WTC11 (cell line): ENCODE measurements at regions not wholly inside any gene's neighbourhood (a gene's known extent, or its start where the extent isn't known, plus 50 kb on each side); places are given as distances from the start of the nearest gene placed in this dataset.

ENCODE experiments used
- ATAC-seq: fragments of 200-7000 bp; cut with Tn5 transposase; 2 replicates; pipeline ENCODE4 v1.10.0; 2021; ENCODE audit warnings: mild to moderate bottlenecking, moderate library complexity
- CTCF ChIA-PET: fragments of 300-600 bp; sonication (Branson Sonifier 250); formaldehyde crosslinking; loops from one replicate; lab custom pipeline; 2021; ENCODE audit warnings: antibody characterized with exemption; lab: Charles Lee
- POLR2A ChIA-PET: fragments of 350-600 bp; sonication (Branson Sonifier 250); formaldehyde crosslinking; loops from one replicate; lab custom pipeline; 2021; ENCODE audit warnings: antibody characterized with exemption; lab: Charles Lee
- DNase-seq: peaks from one replicate; pipeline ENCODE4 v3.0.0; 2021; ENCODE audit warnings: low spot score
- H3K27ac Mint-ChIP-seq: 2 replicates; pipeline ENCODE4 v1.8.0; 2021; ENCODE audit warnings: mixed read lengths
- H3K27me3 Mint-ChIP-seq: 2 replicates; pipeline ENCODE4 v1.8.0; 2021; ENCODE audit warnings: low read depth, mild to moderate bottlenecking, moderate library complexity, mixed read lengths
- H3K36me3 Mint-ChIP-seq: 2 replicates; pipeline ENCODE4 v1.8.0; 2021; ENCODE audit warnings: mixed read lengths
- H3K4me1 Mint-ChIP-seq: 2 replicates; pipeline ENCODE4 v1.8.0; 2022; ENCODE audit warnings: mixed read lengths
- H3K4me3 Mint-ChIP-seq: 2 replicates; pipeline ENCODE4 v1.8.0; 2021; ENCODE audit warnings: mild to moderate bottlenecking, moderate library complexity, mixed read lengths
- H3K9me3 Mint-ChIP-seq: 2 replicates; pipeline ENCODE4 v1.8.0; 2021; ENCODE audit warnings: mixed read lengths
- ATF6 ChIP-seq: sonication (generic); formaldehyde crosslinking; IDR thresholded peaks from 2 replicates; pipeline ENCODE4 v1.8.1; 2023; ENCODE audit warnings: mild to moderate bottlenecking, missing genetic modification reagents
- ESRRA ChIP-seq: sonication (generic); formaldehyde crosslinking; IDR thresholded peaks from 2 replicates; pipeline ENCODE4 v1.8.1; 2022; ENCODE audit warnings: mild to moderate bottlenecking, missing genetic modification reagents, borderline replicate concordance
- IRF1 ChIP-seq: sonication (generic); formaldehyde crosslinking; IDR thresholded peaks from 2 replicates; pipeline ENCODE4 v1.8.0; 2023; ENCODE audit warnings: missing genetic modification reagents
- JAZF1 ChIP-seq: fragments of 250-450 bp; sonication (Bioruptor Pico); IDR thresholded peaks from 2 replicates; pipeline ENCODE4 v1.9.0; 2021; ENCODE audit warnings: moderate library complexity, mild to moderate bottlenecking, inconsistent platforms
- JUN ChIP-seq: sonication (generic); formaldehyde crosslinking; IDR thresholded peaks from 2 replicates; pipeline ENCODE4 v1.8.0; 2023; ENCODE audit warnings: mild to moderate bottlenecking, missing genetic modification reagents
- MYBL2 ChIP-seq: sonication (generic); formaldehyde crosslinking; IDR thresholded peaks from 2 replicates; pipeline ENCODE4 v1.8.1; 2023; ENCODE audit warnings: mild to moderate bottlenecking, moderate library complexity, missing genetic modification reagents
- SMAD4 ChIP-seq: sonication (generic); formaldehyde crosslinking; IDR thresholded peaks from 2 replicates; pipeline ENCODE4 v1.8.0; 2022; ENCODE audit warnings: mild to moderate bottlenecking, missing genetic modification reagents
- SOX15 ChIP-seq: fragments of 250-450 bp; sonication (Bioruptor Pico); IDR thresholded peaks from 2 replicates; pipeline ENCODE4 v1.9.0; 2021; ENCODE audit warnings: mild to moderate bottlenecking
- STAT6 ChIP-seq: sonication (generic); formaldehyde crosslinking; conservative IDR thresholded peaks from 2 replicates; pipeline ENCODE4 v1.8.1; 2023; ENCODE audit warnings: mild to moderate bottlenecking, low read depth, missing genetic modification reagents, moderate library complexity
- TEAD4 ChIP-seq: sonication (generic); formaldehyde crosslinking; IDR thresholded peaks from 2 replicates; pipeline ENCODE4 v1.8.0; 2022; ENCODE audit warnings: mild to moderate bottlenecking, missing genetic modification reagents
- ZNF219 ChIP-seq: sonication (generic); formaldehyde crosslinking; IDR thresholded peaks from 2 replicates; pipeline ENCODE4 v1.8.0; 2023; ENCODE audit warnings: missing genetic modification reagents, mild to moderate bottlenecking, borderline replicate concordance
- ZNF263 ChIP-seq: sonication (generic); formaldehyde crosslinking; IDR thresholded peaks from 2 replicates; pipeline ENCODE4 v1.8.1; 2022; ENCODE audit warnings: low read depth, mild to moderate bottlenecking, moderate library complexity, missing genetic modification reagents
- ZNF281 ChIP-seq: sonication (generic); formaldehyde crosslinking; IDR thresholded peaks from 2 replicates; pipeline ENCODE4 v1.8.0; 2023; ENCODE audit warnings: mild to moderate bottlenecking, missing genetic modification reagents
- ZNF416 ChIP-seq: fragments of 250-450 bp; sonication (Bioruptor Pico); IDR thresholded peaks from 2 replicates; pipeline ENCODE4 v1.9.0; 2021; ENCODE audit warnings: mild to moderate bottlenecking, inconsistent platforms
- TF ChIP-seq, protein P1 (sequence below): sonication (generic); formaldehyde crosslinking; IDR thresholded peaks from 2 replicates; pipeline ENCODE4 v1.8.0; 2022; ENCODE audit warnings: missing genetic modification reagents

DNA sequence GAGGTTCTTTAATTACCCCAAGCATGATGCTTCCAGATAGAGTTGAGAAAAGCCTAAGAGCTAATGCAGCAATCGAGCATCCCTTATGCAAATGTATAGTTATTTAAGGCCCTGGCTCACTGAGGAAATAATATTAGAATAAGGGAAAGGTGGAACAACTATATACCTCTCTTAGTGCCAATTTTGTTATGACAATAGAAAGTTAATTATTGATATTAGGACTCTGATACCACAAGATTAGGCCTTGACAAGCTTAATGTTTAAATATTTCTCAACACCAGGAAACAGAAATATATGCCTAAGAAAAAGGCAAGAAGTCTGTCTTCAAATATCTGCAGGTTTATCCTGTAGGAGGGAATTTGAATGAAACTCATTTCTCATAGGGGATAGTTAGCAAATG is 371.0 kb downstream of the PRELID2 start:
- H3K4me1 Mint-ChIP-seq = no peaks in the 10 kb centered on the region

More for the DNA sequence above, 371.0 kb downstream of the PRELID2 start:
- Mint-ChIP-seq H3K4me3 (no peak overlapping the region), H3K27ac (no peak overlapping the region), H3K9me3 (no peaks in the 10 kb centered on the region), H3K36me3 (no peaks in the 10 kb centered on the region), H3K27me3 (no peaks in the 10 kb centered on the region)
- TF ChIP-seq JUN (CRISPR knock-in tag) = no peak
- no peak for TF ChIP-seq ATF6 (CRISPR knock-in tag)
- no peak for TF ChIP-seq TEAD4 (CRISPR knock-in tag)
- no peak for TF ChIP-seq IRF1 (CRISPR knock-in tag)
- no peak for TF ChIP-seq ZNF219 (CRISPR knock-in tag)
- TF ChIP-seq, protein P1, sequence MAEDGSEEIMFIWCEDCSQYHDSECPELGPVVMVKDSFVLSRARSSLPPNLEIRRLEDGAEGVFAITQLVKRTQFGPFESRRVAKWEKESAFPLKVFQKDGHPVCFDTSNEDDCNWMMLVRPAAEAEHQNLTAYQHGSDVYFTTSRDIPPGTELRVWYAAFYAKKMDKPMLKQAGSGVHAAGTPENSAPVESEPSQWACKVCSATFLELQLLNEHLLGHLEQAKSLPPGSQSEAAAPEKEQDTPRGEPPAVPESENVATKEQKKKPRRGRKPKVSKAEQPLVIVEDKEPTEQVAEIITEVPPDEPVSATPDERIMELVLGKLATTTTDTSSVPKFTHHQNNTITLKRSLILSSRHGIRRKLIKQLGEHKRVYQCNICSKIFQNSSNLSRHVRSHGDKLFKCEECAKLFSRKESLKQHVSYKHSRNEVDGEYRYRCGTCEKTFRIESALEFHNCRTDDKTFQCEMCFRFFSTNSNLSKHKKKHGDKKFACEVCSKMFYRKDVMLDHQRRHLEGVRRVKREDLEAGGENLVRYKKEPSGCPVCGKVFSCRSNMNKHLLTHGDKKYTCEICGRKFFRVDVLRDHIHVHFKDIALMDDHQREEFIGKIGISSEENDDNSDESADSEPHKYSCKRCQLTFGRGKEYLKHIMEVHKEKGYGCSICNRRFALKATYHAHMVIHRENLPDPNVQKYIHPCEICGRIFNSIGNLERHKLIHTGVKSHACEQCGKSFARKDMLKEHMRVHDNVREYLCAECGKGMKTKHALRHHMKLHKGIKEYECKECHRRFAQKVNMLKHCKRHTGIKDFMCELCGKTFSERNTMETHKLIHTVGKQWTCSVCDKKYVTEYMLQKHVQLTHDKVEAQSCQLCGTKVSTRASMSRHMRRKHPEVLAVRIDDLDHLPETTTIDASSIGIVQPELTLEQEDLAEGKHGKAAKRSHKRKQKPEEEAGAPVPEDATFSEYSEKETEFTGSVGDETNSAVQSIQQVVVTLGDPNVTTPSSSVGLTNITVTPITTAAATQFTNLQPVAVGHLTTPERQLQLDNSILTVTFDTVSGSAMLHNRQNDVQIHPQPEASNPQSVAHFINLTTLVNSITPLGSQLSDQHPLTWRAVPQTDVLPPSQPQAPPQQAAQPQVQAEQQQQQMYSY (CRISPR knock-in tag) = no peak
- TF ChIP-seq SOX15 (CRISPR knock-in tag) = no peak
- no peak for TF ChIP-seq STAT6
- no peak for TF ChIP-seq ESRRA (CRISPR knock-in tag)
- no peak for TF ChIP-seq JAZF1 (CRISPR knock-in tag)
- no peak for TF ChIP-seq SMAD4
- TF ChIP-seq ZNF416 (CRISPR knock-in tag) = no peak
- TF ChIP-seq ZNF281 = no peak
- no peak for TF ChIP-seq MYBL2 (CRISPR knock-in tag)
- no peak for TF ChIP-seq ZNF263
- ChIA-PET CTCF (no interaction called here), POLR2A (no interaction called here)
- no peak for ATAC-seq
- DNase-seq = no peak
